ENCODE measurements at regions not wholly inside any gene's neighbourhood (a gene's known extent, or its start where the extent isn't known, plus 50 kb on each side); places are given as distances from the start of the nearest gene placed in this dataset.

DNA sequence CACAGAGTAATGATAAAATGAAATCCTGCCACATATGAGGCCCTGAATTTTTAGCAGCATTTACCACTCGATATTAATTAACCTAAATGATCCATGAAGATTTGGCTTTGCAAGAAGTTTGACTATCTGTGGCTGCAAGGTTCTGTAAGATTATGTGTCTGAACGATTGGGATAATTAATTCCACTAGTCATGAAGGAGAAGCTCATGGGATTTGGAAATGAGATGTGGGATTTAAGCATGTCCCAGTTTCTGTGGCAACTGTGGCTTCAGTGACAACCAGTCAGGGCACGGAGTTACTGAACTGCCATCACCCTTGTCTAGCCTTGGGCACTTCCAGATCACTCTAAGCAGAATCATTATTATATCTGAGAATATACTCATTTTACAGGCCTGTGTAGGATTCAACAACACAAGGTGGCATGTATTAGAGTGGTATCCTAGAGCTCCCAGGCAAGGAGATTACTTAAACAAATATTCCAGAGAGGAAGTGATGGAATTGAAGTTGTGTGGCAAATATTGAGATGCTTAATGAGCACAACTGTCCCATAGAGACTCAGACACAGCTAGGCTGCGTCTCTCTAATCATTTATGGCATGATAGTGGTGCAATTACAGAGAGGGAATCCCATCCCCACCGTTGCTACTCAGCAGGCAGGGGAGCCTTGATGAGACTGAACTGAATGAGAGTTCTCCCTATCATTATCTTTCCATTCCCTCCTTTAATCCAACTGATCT lies 205.0 kb upstream of the KRR1 start:
- DNase-seq, result no peak

GRCh38 chr12:75715682-75716081 lies 204.3 kb upstream of the KRR1 start:
- no peak for DNase-seq

DNA sequence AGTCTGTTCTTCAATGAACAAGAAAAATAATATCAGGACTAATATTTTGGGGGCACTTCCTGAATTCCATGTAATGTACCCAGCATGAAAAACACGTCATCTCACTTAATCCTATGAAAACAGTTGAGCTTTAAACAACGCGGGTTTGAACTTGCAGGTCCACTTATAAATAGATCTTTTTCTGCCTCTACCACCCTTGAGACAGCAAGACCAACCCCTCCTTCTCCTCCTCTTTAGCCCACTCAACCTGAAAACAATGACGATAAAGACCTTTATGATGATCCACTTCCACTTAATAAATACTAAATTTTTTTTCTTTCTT lies 203.9 kb upstream of the KRR1 start:
- DNase-seq, result no peak

GRCh38 chr12:75714462-75715322 lies 203.3 kb upstream of the KRR1 start:
- DNase-seq, result no peak

GRCh38 chr12:75713434-75713833 lies 202.0 kb upstream of the KRR1 start:
- no peak for DNase-seq

DNA sequence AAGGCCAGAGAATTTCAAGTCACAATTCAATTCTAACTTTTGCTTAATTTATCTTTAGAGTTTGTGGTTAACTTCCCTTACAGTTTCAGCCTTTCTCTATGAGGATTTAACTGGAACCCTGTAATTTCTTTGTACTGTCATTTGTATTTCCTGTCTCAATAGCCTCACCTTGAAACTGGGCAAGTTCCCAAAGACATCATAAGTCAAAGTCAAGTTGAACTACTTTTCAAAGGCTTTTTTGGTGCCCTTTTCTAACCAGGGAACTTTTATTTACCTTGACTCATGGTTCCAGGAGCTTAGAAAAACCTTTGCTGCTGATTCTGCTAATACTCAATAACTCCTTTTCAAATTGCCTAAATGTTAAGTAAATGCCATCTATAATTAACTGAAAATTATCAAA lies 200.8 kb upstream of the KRR1 start:
- DNase-seq, result no peak

GRCh38 chr12:75711271-75711670 lies 199.9 kb upstream of the KRR1 start:
- DNase-seq, result no peak

DNA sequence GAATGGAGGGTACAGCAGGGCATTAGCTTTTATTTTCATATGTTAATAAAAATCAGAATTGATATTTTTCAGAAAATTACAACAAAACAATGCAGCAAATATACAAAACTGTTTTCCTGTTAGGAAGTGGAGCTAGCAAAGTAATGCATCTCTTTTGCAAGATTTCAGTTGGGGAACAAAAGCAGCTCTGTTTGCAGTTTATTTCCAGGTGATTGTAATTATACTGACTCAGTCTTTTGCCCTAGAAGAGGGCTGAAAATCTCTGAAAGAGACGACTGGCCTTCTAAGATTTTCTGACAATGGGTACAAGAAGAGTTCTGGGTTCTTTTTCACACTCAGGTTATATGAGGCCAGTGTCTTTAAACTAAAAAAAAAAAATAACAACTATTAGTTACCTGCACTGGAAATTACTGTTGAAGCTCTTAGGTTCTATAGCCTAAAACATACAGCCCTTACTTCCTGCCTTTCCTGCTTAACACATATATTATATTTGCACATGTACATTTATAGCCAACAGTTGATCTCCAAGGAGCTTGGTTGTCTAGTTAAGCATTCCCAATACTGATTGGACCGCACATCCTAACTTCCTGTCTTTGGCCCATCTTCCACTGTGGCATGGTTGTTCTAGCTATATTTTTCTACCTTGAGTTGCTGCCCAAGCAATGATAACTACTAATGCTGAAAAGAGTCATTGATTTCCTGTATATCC lies 199.1 kb upstream of the KRR1 start:
- no peak for DNase-seq

DNA sequence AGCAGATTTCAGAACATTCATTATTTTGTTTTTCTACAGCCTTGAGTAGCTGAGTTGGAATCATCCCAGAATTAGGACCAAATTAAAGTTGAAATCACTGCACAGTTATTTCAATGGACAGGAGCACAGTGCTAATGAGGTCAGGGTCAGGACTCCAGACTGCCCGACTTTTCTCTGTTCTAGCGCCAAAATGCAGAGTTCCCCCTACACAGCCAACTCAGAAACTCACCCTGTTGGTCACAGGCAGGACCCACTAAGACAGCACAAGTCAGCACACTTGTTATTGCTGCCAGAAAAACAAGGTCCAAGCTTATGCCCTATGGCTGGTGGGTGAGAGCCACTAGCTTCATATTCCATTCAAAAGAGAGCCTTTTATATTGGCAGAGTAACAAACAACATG lies 198.1 kb upstream of the KRR1 start:
- no peak for DNase-seq

- no peak for DNase-seq
Observed at GRCh38 chr12:75708802-75709201, 197.4 kb upstream of the KRR1 start.

DNA sequence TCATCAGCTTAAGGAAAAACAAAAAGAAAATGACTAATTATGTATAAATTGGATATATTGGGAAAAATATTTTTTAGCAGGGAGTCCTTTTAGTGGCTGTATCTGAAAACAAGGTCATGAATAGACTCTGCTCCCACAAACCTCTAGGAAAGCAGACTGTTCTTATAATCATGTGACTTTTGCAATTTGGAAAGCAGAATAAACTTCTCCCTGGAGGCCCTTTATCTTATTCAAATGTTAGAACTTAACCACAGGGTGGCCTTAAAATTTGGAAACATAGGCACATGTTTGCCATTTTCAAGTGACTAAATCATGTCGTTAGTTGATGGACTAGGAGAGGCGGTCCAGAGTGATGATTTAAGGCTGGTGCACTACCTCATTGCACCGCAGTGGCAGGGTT lies 196.6 kb upstream of the KRR1 start:
- no peak for DNase-seq

GRCh38 chr12:75706786-75707605 lies 195.6 kb upstream of the KRR1 start:
- DNase-seq, result no peak

GRCh38 chr12:75705749-75706711 lies 194.6 kb upstream of the KRR1 start:
- no peak for DNase-seq

DNA sequence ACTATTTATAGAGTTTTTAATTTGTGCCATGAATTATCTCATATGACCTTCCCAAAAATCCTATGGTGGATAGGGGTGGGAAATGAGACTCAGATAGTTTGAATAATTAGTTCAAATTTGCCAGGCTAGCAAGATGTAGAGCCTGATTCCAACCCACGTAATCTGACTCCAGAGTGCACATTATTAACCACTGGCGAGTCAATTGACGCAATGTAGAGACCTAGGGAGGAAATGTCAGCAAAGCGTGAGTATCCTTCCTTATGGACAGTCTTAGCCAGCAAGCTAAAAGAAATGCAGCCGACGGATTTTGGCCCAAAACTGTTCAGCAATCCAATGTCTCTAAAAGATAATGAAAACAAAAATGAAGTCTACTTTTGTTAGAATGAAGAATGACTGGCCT lies 193.3 kb upstream of the KRR1 start:
- no peak for DNase-seq

- DNase-seq, result no peak
Observed at GRCh38 chr12:75704208-75704607, 192.8 kb upstream of the KRR1 start.

DNA sequence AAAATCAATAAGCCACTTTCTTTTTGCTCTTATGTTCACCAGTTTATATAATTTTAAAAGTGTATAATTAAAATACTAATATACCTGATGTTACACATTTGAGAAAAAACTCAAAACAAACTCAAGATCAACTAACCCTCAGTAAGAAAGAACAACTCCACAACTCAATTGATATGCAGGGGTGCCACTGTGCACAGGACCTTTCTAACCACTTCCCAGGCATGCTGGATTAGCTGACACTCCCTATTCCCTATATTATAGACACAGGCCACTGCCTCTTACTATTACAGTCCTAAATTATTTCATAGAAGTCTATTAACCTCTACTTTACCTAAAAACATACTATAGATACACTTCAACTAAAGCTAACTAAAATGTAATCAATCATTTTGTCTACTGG lies 191.7 kb upstream of the KRR1 start:
- DNase-seq, result no peak

- no peak for DNase-seq
Observed at GRCh38 chr12:75702477-75703093, 191.2 kb upstream of the KRR1 start.

GRCh38 chr12:75701859-75702258 lies 190.4 kb upstream of the KRR1 start:
- no peak for DNase-seq

DNA sequence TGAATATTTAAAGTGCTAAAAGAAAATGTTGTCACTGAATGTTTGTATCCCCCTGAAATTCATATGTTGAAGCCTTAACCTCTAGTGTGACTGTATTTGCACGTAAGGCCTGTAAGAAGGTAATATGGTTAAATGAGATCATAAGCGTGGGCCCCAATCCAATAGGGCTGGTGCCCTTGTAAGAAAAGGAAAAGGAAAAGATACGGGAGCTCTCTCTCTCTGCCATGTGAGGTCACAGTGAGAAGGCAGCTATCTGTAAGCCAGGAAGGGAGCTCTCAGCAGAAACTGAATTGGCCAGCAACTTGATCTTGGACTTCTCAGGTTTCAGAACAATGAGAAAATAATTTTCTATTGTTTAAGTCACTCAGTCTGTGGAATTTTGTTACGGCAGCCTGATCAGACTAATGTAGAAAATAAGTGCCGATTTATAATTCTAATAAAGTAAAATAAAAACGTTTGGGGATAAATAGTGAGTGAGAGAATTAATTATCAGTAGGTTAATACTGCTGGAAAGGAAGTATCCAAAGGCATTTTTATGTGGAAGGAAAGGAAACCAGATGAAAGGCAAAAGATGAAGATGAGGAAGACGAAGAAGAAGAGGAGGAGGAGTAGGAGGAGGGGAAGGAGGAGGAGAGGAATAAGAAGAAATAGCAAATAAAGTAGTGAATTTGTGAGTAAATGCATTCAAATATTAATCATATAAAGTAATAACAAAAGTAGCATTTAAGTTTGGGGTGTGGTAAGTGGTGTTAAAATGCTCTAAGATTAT lies 188.5 kb upstream of the KRR1 start:
- DNase-seq, result no peak

GRCh38 chr12:75699251-75699650 lies 187.8 kb upstream of the KRR1 start:
- DNase-seq, result no peak

DNA sequence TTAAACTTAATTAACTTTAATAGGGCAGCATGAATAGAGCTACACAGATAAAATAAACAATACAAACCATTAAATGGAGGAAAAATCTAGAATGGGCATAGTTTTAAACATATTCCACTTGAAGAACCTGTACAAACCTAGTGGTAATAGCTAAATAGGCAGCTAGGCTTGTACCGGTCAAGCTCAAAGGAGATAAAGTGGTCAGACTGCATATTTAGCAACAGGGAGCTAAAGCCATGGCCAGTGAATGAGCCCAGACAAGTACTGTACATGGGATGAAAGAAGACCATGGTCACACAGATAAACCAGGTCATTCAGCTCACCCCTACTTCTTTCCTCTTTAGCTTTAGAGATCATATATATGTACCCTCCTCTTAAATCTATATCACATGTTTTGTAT lies 186.6 kb upstream of the KRR1 start:
- no peak for DNase-seq
